ENCODE measurements at regions not wholly inside any gene's neighbourhood (a gene's known extent, or its start where the extent isn't known, plus 50 kb on each side); places are given as distances from the start of the nearest gene placed in this dataset.
A peak's percentile ranks its signal among the peaks of the same experiment; 100 is the strongest.

DNA sequence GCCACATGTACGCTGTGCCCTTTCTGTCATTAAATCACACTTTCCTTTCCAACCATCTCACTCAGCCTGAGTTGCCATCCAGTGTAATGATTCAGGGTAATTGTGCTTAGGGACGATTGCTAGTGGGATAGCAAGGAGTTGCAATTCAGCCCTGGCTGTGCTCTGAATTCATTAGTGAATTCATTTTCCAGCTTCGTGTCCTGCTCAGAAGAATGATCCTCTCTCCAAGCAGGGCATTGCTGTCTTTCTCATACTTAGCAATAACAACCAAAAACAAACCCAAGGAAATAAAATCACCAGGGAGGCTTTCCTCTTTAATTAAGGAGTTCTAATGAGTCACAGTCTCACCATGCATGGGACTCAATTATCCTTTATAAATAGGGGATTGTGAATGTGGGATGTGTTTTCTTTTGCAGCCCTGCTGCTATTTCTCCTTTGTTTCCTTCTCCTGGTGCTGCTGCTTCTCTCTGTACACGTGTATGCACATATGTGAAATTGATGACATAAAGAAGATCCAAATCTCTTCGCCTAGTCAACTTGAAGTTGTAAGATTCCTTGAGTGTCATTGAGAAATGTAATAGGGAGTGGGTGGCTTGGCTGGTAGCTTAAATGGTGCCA is 167.0 kb downstream of the TSEN15 start:
- DNase-seq (ENCODE audit: low read depth in 2 of 2), result no peak

DNA sequence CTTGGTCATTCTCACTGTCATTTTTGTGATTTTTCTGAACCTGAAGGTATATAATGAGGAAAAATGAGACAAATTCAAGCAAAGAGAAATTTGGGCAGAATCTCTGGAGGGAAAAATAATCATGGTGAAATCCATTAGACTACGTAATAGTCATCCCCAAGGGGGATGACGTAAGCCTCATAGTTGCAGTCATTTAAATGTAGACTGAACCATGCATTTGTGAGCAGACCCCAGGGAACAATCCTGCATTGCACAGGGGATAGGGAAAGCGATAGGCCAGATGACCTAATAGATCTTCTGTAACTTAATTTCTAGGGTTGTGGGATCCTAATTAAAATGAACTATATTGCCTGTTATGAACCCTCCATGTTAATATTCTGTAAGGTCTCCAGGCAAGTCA is 167.4 kb upstream of the C1orf21 start:
- DNase-seq (ENCODE audit: low read depth in 2 of 2), result no peak

DNA sequence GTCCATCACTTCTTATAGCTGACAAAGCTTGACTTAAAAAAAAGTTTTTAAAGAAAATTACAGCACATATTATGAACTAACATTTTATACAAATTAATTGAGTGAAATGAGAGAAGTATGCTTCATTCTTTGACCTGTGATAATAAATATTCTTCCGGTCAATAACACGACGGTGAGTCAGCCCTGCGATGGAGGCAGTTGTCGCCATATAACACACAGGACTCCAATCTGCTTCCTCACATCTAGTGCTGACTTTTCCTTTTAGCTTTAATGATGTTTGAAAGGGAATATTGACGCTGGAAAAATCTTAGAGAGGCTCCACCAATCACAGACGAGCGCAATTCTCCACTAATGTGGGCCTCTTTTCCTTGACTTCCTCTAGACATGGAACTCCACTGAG is 166.9 kb upstream of the C1orf21 start:
- DNase-seq (ENCODE audit: low read depth in 2 of 2), result no peak

DNA sequence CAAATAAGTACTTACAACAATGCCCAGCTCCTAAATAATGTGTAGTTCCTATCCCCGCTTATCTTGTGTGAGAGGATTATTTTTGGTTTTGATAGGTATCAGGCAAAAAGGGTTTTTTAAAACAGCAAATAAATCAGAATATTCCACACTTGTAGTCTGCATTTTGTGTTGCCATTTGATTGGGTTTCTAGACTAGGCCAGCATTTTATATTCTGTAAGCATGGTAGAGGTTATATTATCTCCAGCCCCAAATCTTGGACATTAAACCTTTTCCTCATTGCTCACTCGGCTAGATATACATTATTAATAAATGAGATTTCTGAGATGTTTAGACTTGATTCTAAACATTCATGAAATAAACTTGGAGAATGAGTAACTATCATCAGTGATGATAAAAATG is 165.7 kb upstream of the C1orf21 start:
- no peak for DNase-seq (ENCODE audit: low read depth in 2 of 2)

DNA sequence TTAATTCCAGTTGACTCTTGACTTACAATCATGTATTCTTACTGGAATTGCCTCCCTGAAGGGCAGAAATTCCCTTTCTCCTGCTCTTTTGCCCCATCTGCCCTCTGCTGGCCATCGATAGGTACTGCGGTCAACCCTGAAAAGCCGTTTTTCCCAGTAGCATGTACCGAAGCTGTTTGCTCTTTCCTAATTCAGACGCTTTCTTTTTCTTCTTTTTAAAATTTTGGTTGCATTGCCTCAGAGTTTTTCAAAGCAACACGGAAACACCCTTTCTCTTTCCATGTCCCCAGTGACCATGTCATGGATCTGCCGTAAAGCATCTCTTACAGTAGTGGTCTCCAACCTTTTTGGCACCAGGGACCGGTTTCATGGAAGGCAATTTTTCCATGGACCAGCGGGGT is 164.2 kb upstream of the C1orf21 start:
- DNase-seq (ENCODE audit: low read depth in 2 of 2), result peak in 1 of 2 donors; percentile 8

DNA sequence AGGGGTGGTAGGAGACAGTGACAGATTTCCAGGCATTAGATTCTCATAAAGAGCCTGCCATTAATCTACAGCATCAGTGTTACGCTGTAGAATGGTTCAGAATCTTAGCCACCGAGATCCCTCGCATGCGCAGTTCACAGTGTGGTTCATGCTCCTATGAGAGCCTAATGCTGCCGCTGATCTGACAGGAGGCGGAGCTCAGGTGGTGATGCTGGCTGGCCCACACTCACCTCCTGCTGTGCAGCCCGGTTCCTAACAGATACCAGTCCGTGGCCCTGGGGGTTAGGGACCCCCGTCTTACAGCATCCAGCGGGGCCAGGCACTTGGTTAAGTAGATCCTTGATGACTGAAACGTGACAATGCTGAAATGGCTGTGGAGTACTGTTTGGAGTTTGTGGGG is 163.6 kb upstream of the C1orf21 start:
- no peak for DNase-seq (ENCODE audit: low read depth in 2 of 2)

DNA sequence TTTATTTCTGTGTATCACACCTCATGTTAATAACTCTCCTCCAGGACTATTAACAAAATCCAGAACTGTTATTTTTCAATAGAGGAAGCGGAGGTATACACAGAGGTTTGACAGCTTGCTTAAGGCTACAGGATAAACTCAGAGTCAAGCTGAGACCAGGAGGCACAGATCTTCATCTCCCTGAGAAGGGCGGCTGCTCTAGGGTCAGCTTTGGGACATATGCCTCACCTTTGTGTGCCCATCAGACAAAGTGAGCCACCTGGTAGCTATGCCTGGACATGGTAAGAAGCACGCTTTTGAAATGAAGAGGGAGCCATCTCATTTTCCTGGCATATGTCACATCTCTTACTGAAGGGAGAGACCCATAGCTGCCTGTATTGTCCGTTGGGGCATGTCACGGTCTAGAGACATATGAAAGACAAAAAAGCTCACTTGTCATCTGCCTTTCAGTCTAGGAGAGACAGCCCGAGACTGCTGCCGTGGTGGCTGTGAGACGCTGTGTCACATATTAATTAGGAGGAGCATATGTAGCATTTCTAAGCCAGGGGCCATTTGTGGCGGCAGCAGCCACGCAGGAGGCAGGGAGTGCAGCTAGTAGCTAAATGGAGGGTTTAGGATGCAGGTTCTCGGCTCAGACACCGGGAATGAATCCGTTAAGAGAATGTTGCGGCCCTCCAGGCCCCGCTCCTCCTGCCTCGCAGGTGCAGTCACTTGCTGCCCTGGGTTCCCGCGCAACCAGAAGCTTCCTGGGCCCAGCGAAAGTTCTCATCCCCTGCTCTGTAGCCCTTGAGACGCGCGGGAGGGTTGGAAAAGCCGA is 161.3 kb upstream of the C1orf21 start:
- DNase-seq (ENCODE audit: low read depth in 2 of 2), result no peak

DNA sequence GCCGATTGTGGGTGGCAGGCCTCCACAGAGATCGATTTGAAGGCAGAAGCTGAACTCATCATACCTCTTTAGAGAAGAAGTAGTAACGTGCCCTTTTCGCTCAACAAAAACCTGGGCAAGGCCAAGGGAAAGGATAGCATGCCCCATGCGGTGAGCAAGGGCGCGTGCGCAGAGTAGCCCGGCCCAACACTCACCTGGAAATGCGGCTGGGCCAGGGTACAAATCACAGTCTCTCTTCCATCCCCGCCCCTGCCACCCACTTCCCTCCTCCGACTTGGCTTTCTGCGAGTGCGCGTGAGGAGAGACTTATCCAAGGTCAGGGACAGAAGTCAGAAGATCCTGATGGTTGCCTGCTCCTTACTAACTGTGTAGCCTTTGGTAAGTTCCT is 160.7 kb upstream of the C1orf21 start:
- no peak for DNase-seq (ENCODE audit: low read depth in 2 of 2)

DNA sequence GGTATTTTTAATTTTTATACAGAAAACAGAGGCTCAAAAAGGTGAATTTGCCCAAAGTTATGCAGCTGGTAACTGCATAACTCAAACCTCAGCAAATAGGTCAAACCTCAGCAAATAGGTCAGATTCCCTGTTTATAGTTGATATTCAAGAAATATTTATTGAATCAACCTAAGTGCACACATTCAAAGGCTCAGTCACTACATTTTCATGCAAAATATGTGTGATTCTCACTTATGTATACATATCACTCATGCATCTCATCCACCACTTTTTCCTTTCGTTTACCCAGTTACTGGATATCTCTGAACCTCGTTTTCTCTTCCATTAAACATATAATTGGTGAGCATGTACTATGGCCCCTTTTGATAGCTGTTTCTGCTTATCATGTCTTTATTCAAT is 158.3 kb upstream of the C1orf21 start:
- DNase-seq (ENCODE audit: low read depth in 2 of 2), result no peak

DNA sequence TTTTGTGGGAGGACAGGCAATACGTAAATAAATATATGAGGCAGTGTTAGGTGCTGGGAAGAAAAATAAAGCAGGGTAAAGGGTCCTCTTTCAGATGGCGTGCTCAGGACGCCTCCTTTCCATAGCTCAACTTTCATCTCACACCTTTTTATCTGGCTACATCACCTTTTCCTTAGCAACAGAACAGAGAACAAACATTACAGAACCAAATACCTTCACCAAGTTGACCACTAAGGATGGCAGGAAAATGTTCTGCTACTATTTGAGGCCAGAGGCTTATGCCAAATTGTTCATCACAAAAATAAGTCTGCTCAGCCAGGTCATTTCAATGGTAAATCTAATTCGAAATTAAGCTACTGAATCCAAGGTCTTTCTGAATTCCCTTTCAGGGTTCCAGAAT is 149.2 kb upstream of the C1orf21 start:
- no peak for DNase-seq (ENCODE audit: low read depth in 2 of 2)

DNA sequence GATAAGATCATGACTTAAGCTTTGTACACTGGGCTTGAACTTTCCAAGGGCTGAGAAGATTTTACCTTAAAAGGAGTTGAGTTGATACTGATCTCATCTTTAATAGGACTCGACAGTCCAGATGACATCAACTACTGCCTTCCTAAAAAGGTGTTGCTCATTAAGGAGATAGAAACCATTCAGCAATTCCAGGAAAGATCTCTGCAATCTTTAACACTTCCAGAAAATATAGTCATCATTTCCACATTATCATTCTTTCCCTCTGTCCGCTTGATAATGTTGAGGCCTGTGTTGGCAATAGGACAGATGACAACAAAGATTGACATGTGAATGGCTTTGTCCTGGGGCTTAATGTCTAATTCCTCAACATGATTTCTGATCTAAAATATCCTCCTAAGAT is 145.4 kb upstream of the C1orf21 start:
- no peak for DNase-seq (ENCODE audit: low read depth in 2 of 2)

DNA sequence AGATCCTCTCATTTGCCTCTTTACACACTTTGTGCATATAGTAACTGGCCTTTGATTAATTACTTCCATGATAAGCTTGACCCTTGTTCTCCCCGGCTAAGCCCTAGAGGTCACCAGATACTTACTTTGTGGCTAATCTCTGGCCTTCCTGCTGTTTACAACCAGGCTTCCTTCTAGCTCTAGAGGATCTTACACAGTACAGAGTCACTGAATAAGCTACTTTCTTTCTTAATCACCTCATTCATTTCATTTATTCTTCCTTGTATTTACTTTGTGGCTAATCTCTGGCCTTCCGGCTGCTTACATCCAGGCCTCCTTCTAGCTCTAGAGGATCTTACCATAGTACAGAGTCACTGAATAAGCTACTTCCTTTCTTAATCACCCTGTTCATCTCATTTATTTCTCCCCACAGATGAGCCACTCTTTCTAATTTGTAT is 144.3 kb upstream of the C1orf21 start:
- DNase-seq (ENCODE audit: low read depth in 2 of 2), result no peak

DNA sequence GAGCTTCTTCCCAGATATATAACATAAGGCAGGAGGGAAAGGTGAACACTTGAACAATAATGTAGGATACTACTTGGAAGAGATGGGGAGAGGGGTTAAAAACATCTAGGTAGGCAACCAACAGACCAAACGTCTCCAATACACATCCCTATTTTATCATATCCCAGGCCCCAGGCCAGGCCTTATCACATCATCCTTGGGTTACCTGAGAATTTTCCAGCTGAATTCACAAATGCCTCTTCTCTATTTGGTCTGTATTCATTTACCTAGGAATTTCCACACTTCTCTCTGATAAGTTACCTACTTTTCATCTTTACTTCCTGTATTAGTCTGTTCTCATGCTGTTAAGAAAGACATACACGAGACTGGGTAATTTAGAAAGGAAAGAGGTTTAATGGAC is 141.9 kb upstream of the C1orf21 start:
- no peak for DNase-seq (ENCODE audit: low read depth in 2 of 2)

DNA sequence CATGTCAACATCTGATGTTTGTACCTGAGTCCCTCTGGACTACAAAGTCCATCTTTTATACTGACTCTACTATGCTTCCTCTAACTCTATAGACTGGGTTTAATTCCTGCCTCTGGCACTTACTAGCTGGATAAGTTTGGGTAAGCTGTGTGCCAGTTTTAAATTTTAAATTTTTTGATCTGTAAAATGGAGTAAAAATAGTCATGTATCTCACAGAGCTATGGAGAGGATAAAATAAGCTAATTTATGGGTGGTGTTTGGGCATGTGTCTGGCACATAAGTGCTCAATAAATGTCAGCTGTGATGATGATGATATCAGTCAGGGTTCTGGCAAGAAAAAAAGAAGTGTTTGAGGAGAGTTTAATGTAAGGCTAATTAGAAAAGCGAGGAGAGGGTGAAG is 139.2 kb upstream of the C1orf21 start:
- no peak for DNase-seq (ENCODE audit: low read depth in 2 of 2)

DNA sequence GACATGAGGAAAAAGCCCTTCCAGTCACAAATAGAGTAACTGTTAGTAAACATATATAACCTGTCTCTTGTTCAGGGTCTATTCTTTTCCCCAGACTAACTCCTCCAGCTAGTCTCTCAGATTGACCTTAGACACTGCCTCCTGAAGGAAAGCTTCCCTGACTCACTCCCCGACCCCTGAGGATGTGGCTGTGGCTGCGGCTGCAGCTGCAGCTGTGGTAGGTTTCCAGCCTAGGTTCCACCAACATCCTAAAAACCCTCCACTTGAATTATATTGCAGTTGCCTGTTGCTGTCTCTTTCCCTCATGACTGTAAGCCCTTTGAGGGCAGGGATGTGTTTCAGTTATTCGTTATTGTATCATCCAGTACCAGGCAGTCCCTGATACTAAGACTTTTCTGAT is 132.9 kb upstream of the C1orf21 start:
- no peak for DNase-seq (ENCODE audit: low read depth in 2 of 2)

DNA sequence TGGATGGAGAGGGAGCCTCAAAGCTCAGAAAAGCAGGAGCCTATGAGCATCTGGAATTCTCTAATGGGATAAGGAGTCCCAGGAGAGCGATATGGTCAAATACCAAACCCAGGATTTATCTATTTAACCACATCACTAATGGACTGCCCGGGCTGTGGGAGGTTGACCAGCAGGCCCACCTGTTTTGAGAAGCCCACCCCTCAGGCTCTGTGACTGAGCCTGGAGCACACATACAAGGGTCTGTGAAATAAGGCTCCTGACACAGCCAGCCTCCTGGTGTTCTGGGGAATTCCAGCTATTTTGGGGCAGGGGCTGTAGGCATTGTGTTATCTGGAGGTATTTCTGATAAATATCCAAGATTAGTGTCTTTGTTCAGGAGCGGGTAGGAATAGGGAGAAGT is 132.0 kb upstream of the C1orf21 start:
- no peak for DNase-seq (ENCODE audit: low read depth in 2 of 2)

DNA sequence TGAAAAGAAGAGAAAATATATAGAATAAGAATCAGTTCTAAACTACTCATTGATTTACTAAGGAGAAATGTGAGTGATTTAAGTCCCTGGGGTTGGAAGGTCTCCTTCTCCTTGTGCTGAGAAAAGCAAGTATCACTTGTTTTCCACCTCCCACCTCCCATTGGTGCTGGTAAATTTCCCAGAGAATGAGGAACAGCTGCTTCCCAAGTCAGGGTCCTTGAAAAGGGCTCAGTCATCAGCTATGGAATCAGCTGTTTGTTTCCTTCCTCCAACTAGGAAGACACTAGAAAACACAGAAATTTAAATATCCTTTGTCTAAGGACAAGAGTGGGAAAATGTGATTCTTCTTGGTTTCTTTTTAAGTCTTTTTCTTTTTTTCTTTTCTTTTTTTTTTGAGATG is 131.3 kb upstream of the C1orf21 start:
- no peak for DNase-seq (ENCODE audit: low read depth in 2 of 2)

DNA sequence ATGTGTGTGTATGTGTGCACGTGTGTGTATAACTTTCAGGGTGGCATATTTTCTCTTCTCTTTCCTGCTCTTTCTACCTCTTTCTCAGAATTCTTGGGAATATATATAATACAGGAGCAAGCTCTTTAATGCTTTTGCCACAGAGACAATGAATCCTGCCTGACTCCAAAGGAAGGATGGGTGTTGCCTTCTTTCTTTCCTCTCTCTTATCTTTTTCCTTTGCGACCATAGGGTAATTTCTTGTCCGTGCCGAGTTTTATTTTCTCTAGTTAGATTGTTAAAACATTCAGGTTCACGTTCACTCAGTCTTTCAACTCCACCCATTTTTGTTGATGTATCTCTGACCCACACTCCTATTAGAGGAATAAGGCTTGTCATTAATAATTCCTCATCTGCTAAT is 129.0 kb upstream of the C1orf21 start:
- DNase-seq (ENCODE audit: low read depth in 2 of 2), result no peak

DNA sequence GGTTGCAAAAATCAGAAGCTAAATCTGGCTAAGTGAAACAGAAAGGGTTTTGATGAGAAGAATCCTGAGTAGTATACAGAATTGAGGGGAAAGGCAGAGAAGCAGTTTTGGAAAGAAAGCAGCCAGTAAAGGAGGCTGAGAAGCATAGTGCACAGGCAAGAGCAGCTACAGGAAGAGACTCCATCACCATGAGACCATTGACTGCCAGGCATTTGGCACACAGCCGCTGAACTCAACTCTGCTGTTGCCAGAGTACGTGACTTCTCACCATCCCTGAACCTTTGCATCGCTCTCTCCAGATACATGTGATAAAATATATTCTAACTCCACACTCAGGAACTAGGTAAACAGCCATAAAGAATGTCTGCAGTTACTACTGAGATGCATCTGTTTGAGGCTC is 128.3 kb upstream of the C1orf21 start:
- no peak for DNase-seq (ENCODE audit: low read depth in 2 of 2)

DNA sequence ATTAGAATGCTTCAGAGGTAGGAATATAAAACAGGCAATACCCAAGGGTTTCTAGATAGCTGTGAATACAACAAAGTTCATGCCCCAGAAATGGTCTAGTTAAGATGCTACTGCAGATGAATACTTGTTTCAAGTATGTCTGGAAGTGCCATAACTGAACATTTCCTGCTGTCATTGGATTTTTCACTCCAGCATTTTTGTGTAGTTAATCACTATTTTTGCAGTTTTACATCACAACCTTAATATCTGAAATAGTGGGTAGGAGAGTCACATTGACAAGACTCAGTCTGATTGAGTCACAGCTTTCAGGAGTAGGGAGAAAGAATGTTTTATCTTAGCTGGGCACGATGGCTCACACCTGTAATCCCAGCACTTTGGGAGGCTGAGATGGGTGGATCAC is 126.4 kb upstream of the C1orf21 start:
- no peak for DNase-seq (ENCODE audit: low read depth in 2 of 2)

DNA sequence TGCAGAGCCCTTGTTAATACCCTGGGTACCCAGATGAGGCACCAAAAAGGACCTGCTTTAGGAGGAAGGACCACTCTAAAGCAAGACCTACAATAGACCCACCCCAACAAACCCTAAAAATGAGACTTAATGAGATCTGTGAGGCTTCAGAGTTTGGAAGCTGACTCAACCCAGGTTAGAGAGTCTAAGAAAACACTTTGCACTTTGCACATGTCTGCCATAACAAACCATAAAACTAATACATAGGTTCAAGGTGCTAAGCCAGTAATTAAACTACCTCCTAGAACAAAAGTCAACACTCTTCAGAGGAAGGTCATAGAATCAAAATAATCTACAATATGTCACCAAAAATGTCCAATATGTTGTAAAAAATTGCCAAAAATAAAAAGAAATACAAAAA is 124.7 kb upstream of the C1orf21 start:
- no peak for DNase-seq (ENCODE audit: low read depth in 2 of 2)

DNA sequence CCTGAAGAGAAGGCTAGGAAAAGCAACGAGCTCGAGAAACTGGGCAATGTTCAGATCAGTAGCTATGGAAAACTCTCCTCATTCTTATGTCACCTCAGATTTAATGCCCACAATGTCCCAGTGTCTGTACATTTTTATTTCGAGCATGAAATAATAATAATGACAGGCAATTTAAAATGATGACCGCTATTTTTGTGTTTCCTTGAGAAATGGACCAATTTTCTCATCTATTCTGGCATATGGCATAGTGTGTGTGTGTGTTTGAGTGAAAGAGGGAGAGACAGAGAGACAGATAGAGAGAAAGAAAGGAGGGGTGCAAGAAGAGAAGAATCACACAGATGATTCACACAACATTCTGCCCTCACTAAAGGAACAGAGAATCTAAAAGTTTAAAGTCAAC is 119.1 kb upstream of the C1orf21 start:
- no peak for DNase-seq (ENCODE audit: low read depth in 2 of 2)

DNA sequence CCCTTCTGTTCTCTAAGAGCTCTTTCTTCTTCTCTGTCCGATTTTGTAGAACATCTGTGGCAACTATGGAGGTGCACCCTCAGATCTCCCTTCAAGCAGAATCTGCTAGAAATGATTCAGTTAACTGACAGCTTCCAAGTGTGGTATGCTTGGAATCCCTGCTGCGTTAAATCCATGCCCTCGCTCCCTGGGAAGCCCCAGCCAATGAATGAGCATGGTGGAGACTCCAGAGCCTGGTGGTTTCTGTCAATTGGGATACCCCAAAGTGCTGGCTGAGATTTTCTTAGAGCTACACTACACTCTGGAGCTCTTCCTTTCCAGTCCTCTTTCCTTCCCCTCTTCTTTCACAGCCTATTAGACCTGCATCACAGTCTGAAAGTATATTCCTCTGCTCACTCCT is 116.3 kb upstream of the C1orf21 start:
- no peak for DNase-seq (ENCODE audit: low read depth in 2 of 2)
